Tibial artery (tissue), 4 donors: ENCODE measurements at regions not wholly inside any gene's neighbourhood (a gene's known extent, or its start where the extent isn't known, plus 50 kb on each side); places are given as distances from the start of the nearest gene placed in this dataset.

Experiments used
- DNase-seq, 2 donors: peaks; one replicate each; pipeline ENCODE4 v3.0.0-alpha.2; 2019
- H3K27ac ChIP-seq, 2 donors: fragments of 200-600 bp; sonication (generic) in 1 of 2; 1 replicate in 1 of 2; 2 replicates in 1 of 2; pipeline ENCODE4 v1.5.1; 2018 to 2019; ENCODE audit warnings: mild to moderate bottlenecking in 1 of 2
- H3K27me3 ChIP-seq, 2 donors: fragments of 200-600 bp; sonication (generic) in 1 of 2; one replicate each; pipeline versions ENCODE4 v1.5.1 to v1.6.0; 2016 to 2019
- H3K36me3 ChIP-seq, 3 donors: fragments of 200-600 bp; sonication (generic) in 2 of 3; one replicate each; pipeline ENCODE4 v1.5.1; 2016 to 2019; ENCODE audit warnings: mild to moderate bottlenecking in 2 of 3
- H3K4me1 ChIP-seq, 4 donors: fragments of 200-600 bp; sonication (generic) in 2 of 4; 1 replicate in 3 of 4; 2 replicates in 1 of 4; pipeline ENCODE4 v1.5.1; 2016 to 2019
- H3K4me3 ChIP-seq, 2 donors: fragments of 200-600 bp; sonication (generic) in 1 of 2; 1 replicate in 1 of 2; 2 replicates in 1 of 2; pipeline ENCODE4 v1.5.1; 2018 to 2019; ENCODE audit warnings: mild to moderate bottlenecking in 2 of 2
- H3K9me3 ChIP-seq, 3 donors: fragments of 200-600 bp; sonication (generic) in 1 of 3; one replicate each; pipeline ENCODE4 v1.5.1; 2016 to 2019
- CTCF ChIP-seq, 2 experiments: fragments of 200-600 bp in 1 of 2; fragments of 450-650 bp in 1 of 2; IDR thresholded peaks; one replicate each; pipeline ENCODE4 v1.5.1; 2017 to 2019; ENCODE audit warnings: antibody characterized with exemption in 2 of 2, mild to moderate bottlenecking in 1 of 2, moderate library complexity in 1 of 2
- intact Hi-C: fragments of 100-400 bp; cut with DNase I; formaldehyde crosslinking; loops from one replicate; pipeline ENCODE4 v1.15.0; 2023; ENCODE audit warnings: low total_unique reads

- Histone ChIP-seq H3K4me3 (no peak overlapping the region), H3K27ac (no peak overlapping the region)
- TF ChIP-seq CTCF (IDR thresholded peaks at IDR 0.05), result no peak
These were observed 109.2 kb upstream of the WSCD2 start for GRCh38 chr12:108019862-108020261.

GRCh38 chr12:108021141-108021540 lies 107.9 kb upstream of the WSCD2 start:
- Histone ChIP-seq H3K36me3 (no peaks in the 10 kb centered on the region), H3K27me3 (peaks cover 0 to 2% of the 10 kb centered on the region in 2 donors), H3K4me3 (no peak overlapping the region), H3K9me3 (no peaks in the 10 kb centered on the region), H3K27ac (no peak overlapping the region), H3K4me1 (peaks cover 0 to 19% (median 8%) of the 10 kb centered on the region in 4 donors)
- intact Hi-C loops, result no loop called here
- DNase-seq, result no peak
- no peak for TF ChIP-seq CTCF (IDR thresholded peaks at IDR 0.05)

More at GRCh38 chr12:108019862-108020261, 109.2 kb upstream of the WSCD2 start:
- Histone ChIP-seq H3K27me3 (peaks cover 0 to 3% of the 10 kb centered on the region in 2 donors), H3K4me1 (peaks cover 0 to 19% (median 8%) of the 10 kb centered on the region in 4 donors), H3K36me3 (no peaks in the 10 kb centered on the region), H3K9me3 (no peaks in the 10 kb centered on the region)
- no peak for DNase-seq
- intact Hi-C loops, result no loop called here

- intact Hi-C loops, result no loop called here
- Histone ChIP-seq H3K9me3 (no peaks in the 10 kb centered on the region), H3K36me3 (no peaks in the 10 kb centered on the region), H3K27ac (no peak overlapping the region), H3K4me3 (no peak overlapping the region), H3K27me3 (no peaks in the 10 kb centered on the region), H3K4me1 (peaks cover 0 to 19% (median 8%) of the 10 kb centered on the region in 4 donors)
- TF ChIP-seq CTCF (IDR thresholded peaks at IDR 0.05), result no peak
- no peak for DNase-seq
These were observed 107.1 kb upstream of the WSCD2 start for GRCh38 chr12:108021949-108022522.

- Histone ChIP-seq H3K36me3 (no peaks in the 10 kb centered on the region), H3K27me3 (peaks cover 0 to 15% of the 10 kb centered on the region in 2 donors), H3K4me3 (no peak overlapping the region), H3K27ac (no peak overlapping the region), H3K9me3 (no peaks in the 10 kb centered on the region), H3K4me1 (no peaks in the 10 kb centered on the region)
- intact Hi-C loops, result no loop called here
- no peak for TF ChIP-seq CTCF (IDR thresholded peaks at IDR 0.05)
- no peak for DNase-seq
These were observed 99.8 kb upstream of the WSCD2 start for GRCh38 chr12:108029051-108029835.

- no peaks in the 10 kb centered on the region for H3K36me3 ChIP-seq
- peaks cover 0 to 10% of the 10 kb centered on the region in 2 donors for H3K27me3 ChIP-seq
- H3K27ac ChIP-seq, result no peak overlapping the region
- no peak for DNase-seq
- intact Hi-C loops, result no loop called here
- no peaks in the 10 kb centered on the region for H3K9me3 ChIP-seq
- no peaks in the 10 kb centered on the region for H3K4me1 ChIP-seq
- no peak overlapping the region for H3K4me3 ChIP-seq
- TF ChIP-seq CTCF (IDR thresholded peaks at IDR 0.05), result no peak
These were observed 96.0 kb upstream of the WSCD2 start for GRCh38 chr12:108033090-108033489.
